Endothelial cell of hepatic sinusoid (primary cell): ENCODE measurements at regions not wholly inside any gene's neighbourhood (a gene's known extent, or its start where the extent isn't known, plus 50 kb on each side); places are given as distances from the start of the nearest gene placed in this dataset.
"Not testable (repeated sequence)": the region's sequence is repeated elsewhere in the genome, so short reads cannot be mapped to it uniquely, and the experiment has no call there.

ENCODE experiments used
- in situ Hi-C: cut with HindIII; loops from 2 replicates; pipeline ENCODE4 v1.10.0; 2017; ENCODE audit warnings: low sequenced_read_pairs

DNA sequence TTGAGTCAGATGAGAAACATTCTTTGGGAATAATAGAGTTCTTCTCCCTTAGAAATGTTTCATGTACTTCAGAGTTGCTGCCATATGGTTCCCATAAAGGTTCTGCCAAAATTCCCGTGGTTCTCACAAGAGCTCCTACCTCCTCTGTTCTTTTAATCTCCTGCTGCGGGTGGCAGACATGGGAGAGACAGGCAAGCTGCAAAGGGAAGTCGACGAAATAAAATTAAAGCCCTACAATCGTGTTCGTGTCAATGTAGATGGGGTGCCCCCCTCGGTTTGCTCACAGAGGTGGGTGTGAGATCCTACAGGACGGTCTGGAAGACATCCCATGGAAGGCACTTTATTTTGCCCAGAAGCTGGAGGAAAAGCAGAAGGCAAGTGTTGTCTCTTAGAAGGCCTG is 276.0 kb downstream of the RWDD3 start:
- in situ Hi-C loops, result no loop called here

DNA sequence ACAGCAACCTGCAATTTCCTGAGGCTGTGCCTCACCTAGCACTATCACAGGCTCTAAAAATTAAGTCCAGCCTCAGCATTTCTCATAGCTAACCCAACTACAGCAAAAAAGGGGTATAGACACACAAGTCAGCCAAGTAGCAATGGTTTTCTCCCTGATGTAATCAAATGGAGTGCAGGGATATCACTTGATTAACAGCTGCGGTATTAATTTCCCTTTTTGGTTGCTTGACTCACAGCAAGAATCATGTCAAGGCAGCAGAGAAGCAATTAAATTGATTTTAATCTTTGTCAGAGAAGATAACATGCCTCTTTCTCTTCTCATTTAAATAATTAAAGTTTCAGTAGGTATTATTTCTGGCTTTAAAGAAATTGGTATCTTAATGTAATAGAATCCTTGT is 278.9 kb downstream of the RWDD3 start:
- in situ Hi-C loops, result no loop called here

DNA sequence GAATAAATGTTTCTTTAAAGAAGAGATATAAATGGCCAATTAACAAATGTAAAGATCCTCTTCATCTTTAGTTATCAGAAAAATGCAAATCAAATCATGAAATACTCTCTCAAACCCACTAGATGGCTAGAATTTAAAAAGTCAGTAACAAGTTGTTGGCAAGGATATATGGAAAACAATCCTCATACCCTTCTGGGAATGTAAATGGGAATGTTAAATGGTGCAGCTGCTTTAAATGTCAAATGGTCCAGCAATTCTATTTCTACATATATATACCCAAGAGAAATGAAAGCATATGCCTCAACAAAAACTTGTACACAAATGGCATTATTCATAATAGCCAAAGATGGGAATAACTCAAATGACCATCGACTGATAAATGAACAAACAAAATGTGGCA is 283.5 kb downstream of the RWDD3 start:
- in situ Hi-C loops, result loop anchor here (5.0 kb wide), 2 partner anchors 55 to 95 kb away; no protein-coding TSS in a partner anchor

DNA sequence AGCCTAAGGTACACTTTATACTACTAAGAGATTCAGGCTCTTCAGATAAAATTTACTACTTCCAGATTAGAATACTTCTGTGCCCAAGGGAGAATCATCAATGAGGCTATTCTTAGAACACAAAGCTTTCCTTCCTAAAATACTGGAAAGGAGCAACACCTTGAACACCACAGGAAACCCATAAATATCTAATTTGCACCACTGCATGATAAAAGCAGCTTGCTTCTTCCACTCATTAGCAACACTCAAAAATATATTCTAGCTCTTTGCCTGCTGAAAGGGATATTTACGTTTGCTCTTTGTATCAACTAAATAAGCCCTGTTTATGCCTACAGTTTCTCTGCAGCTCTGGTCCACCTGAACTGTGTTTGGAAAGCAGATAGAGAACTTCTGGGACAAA is 284.3 kb downstream of the RWDD3 start:
- in situ Hi-C loops, result loop anchor here (5.0 kb wide), 2 partner anchors 54 to 94 kb away; no protein-coding TSS in a partner anchor

DNA sequence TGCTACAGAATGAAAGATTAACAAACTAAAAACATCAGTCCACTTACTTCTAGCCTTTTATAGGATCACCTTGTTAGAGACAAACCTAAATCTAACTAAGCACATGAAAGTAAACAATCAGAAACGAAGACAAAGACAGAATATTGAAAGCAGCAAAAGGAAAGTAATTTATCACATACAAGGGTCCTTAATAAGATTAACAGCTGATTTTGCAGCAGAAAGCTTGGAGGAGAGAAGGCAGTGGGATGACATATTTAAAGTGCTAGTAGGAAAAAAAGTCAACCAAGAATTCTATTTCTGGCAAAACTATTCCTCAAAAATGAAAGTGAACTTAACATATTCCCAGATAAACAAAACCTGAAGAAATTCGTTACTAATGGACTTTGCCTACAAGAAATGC is 286.4 kb downstream of the RWDD3 start:
- in situ Hi-C loops, result loop anchor here (5.0 kb wide), 1 partner anchor 38 kb away; no protein-coding TSS in a partner anchor

DNA sequence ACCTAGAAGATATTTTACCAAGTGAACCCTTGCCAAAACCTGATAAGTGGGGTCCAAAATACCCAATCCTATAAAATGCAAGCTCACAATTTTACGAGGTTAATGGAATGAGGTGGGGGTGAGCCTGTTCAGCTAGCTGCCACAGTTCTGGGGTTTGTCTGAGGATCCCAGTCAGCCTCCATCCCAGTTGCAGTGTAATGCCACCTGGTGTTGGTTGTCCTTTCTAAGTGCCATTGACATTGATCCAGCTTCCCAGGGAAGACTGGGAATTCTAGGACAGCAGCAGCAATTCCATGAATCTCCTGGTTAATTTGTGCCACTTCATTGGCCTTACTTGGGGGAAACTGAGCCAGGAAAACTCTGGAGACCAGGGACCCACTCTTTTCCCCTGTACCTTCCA is 298.3 kb downstream of the RWDD3 start:
- in situ Hi-C loops, result loop anchor here (5.0 kb wide), 1 partner anchor 150 kb away; no protein-coding TSS in a partner anchor

DNA sequence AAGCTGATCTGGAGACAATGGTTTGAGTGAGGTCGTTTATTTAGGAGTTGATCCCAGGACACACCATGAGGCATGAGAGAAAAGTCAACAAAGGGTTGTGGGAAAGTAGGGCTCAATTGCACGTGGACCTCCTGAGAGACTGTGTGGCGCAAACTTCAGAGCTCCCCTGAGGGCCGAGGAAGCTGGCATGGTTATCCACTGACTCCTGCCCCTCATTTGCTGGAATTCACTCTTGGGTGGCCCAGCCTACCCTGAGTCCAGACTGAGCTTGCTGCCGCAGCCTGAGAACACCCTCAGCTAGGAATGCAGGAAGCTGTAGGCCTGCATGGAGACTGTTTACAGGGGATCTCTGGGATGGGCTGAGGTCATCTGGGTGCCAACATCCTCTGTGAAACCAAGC is 301.0 kb downstream of the RWDD3 start:
- in situ Hi-C loops, result loop anchor here (5.0 kb wide), 1 partner anchor 147 kb away; no protein-coding TSS in a partner anchor

DNA sequence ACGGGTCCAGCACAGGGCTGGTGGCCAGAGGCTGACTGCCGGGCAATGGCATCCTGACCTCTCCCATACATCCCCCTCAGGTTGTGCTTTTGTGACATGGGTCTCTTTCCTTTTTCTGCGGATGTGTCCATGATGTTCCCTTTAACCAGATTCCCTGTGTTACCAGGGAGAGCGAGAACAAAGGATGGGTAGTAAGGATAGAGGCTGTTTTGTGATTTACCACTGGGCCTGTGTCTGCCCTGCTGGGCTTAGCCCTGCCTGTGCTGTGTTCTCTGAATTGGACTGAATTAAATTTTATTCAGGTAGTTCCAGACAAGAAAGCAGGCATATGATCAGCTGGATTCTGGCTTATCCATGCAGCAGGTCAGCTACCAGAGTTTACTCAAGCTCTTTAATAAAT is 301.6 kb downstream of the RWDD3 start:
- in situ Hi-C loops, result no loop called here

DNA sequence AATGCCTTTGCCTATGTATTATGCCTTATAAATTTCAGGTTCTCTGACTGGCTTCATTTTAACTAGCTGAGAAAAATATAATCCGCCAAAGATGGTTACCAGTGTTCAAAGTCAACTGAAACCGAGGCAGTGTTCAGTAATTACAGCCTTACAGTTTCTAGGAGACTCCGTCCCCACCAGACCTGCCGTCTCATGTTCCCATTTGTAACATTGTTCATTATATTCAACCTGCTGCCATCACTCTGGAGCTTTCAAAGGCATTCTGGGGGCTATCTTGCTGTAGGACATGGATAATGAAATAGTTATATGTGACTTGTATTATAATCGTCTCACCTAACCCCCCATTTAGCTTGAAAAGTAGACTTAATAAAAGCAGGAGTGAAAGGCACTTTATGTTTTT is 302.5 kb downstream of the RWDD3 start:
- in situ Hi-C loops, result no loop called here

DNA sequence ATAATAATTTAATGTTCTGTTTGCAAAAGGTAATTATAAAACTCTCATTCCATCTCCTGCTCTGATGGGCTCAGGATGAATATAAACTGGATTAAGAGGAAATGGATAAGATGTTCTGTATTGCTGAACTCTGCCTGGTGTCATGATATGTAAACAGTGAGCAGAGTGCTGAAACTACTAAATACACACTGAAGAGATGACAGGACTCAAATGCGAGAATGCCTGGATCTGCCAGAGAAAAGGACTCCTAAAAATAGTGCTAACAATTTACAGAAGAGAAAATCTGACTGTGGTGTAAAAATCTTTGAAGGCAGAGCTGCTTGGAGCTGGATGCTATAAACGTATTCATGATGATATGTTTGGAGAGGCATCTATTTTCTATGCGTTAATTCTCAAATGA is 303.2 kb downstream of the RWDD3 start:
- in situ Hi-C loops, result no loop called here

DNA sequence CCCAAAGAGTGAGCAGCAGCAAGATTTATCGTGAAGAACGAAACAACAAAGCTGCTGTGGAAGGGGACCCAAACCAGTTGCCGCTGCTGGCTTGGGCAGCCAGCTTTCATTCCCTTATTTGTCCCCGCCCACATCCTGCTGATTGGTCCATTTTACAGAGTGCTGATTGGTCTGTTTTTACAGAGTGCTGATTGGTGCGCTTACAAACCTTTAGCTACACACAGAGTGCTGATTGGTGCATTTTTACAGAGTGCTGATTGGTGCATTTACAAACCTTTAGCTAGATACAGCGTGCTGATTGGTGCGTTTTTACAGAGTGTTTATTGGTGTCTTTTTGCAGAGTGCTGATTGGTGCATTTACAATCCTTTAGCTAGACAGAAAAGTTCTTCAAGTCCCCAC is 304.2 kb downstream of the RWDD3 start:
- in situ Hi-C loops, result not testable (repeated sequence)

DNA sequence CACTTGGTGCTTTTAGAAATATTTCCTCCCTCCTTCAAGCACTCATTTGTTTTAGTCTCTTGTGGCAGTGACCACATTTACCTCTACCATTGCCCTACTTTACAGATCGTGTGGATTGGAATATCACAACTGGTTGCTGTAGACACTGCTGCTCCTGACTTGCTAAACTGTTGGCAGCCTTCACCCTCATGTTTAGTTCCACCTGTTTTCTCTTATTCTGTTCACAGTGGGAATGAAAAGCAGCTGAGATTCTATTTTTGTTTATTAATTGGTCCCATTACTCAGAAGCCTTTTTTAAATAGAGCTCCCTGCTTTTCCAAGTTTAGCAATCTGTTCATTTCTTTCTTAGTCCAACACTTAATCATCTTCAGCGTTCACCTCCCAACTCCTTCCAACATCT is 308.9 kb downstream of the RWDD3 start:
- in situ Hi-C loops, result no loop called here

DNA sequence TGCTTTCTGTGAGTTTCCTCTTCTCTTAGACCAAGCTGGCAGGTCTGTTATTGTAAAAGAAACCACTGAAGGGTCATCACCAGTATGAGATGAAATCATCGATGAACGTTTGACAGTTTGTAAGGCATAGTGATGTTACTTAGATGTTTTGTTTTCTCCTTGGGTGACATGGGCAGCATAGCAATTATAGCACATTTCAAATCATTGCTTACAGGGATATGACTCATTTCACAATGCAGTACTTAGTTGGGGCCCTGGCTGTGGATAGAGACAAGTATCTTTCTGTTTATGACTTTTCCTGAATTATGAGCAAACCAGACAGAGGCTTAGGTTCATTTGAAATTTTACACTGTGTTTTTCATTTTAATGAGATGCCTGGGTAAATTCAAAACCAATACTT is 313.0 kb downstream of the RWDD3 start:
- in situ Hi-C loops, result no loop called here

DNA sequence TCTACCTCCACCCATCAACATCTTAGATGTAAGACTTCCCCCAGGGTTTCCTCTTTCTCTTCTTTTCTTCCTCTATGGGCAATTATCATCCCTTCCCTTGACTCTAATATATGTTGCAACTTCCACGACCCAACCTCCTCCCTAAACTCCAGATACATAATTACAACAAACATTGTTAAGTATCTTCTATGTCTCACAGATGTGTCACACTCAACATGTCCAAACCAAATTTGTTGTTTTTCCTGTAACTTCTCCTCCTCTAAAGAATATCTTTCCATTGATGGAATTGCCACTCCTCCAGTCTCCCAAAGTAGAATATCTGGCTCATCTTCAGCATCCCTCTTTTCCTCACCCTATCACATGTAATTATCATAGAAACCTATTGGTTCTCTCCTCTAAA is 314.2 kb downstream of the RWDD3 start:
- in situ Hi-C loops, result no loop called here

DNA sequence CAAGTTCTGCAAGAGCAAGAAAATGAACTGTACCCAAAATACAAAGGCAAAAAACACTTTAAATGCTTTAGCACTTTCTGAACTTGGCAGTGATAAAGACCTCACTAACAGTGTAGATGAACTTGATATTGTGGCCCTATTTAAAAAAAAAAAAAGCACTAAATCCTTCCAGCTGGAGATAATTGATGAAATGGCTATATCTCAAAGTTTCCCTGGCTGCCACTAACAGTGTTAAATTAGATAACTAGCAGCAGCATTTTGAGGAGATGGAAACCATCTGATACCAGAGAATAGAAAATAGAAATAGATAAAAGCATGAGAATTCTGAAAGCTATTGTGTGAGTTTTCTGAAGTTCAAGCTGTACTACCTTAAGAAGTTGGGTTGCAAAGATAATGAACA is 317.2 kb downstream of the RWDD3 start:
- in situ Hi-C loops, result no loop called here

DNA sequence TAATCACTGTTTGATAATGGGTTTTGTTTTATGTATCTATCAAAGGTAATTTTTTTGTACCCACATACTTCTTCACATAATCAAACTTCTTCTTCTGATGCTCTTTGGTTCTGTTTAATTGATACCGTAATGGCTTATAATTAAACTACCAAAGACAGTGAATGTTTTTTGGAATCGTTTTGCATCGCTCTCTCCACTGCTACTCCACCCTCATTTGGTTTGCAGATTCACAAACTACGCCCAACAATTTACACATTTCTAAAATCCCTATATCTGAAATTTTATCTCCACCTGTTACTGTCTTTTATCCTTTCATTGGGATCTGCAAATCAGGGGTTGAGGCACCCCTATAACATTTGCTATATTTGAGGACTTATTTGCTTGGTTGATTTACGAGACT is 319.6 kb downstream of the RWDD3 start:
- in situ Hi-C loops, result no loop called here

DNA sequence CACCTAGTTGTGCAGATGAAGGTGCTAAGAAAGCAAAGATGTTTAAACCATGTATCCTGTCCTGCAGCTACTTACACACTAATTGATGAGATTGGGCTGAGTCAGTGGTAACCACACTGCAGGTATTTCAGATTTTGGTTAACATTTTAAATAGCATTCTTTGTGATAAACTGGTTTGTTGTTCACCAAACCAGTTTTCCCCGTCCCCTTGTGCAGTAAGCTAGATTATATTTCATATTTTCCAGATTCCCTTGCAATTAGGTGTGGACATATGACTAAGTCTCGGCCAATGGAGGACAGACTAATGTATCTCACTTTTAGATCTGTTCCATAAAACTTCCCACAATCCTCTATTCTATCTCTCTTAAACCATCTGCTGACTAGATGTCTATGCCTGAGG is 320.4 kb downstream of the RWDD3 start:
- in situ Hi-C loops, result no loop called here

DNA sequence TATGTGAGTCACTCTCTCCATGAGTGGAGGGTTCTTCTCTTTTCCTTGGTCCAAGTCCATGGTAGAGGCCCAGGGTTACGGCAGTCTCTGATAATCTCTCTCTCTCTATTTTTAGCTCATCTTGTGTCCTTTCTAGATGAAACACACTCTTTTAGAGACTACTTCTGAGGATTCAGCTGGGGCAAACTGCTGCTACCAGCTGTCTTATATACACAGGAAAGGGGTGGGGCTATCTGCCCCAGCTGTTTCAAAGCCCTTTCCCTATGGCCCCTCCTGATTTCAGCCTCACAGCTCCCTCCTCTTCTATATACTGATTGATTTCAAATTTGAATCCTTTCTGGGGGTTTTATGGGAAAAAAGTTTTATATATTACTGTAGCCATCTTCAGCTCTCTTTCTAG is 324.8 kb downstream of the RWDD3 start:
- in situ Hi-C loops, result no loop called here

DNA sequence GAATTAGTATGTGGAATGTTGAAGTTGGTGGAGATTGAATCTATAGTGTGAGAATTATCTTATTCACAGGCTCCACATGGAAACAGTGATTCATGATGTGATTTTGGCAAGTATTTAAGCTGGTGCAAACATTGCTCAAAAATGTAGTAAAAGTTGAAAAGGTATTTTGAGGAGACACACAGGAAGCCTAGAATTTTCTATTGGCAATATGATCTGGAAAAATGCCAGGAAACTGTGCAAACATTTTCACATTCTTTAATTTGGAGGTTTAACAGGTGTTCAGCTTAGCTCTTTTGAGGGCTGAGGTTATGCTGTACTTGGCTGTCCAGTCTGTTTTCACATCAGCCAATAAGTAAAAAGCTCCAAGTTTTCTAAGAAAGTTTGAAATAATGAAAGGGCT is 327.3 kb downstream of the RWDD3 start:
- in situ Hi-C loops, result no loop called here

DNA sequence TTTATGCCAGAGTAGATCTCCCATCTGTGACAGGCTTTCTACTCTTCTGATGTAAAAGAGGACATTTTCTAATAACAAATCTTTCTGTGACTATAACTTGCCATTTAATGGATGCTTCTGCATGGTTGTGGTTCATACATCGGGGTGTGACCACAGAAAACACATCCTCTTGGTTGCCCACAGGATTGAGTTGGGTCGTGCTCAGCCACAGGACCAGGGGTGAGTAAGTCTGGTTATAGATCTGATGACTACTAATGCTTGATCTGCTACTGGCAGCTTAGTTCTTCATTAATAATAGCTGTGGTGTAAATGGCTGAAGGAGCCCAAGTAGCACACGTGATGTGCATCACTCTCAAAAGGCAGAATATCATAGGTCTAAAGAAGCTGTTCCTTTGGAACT is 328.2 kb downstream of the RWDD3 start:
- in situ Hi-C loops, result no loop called here

DNA sequence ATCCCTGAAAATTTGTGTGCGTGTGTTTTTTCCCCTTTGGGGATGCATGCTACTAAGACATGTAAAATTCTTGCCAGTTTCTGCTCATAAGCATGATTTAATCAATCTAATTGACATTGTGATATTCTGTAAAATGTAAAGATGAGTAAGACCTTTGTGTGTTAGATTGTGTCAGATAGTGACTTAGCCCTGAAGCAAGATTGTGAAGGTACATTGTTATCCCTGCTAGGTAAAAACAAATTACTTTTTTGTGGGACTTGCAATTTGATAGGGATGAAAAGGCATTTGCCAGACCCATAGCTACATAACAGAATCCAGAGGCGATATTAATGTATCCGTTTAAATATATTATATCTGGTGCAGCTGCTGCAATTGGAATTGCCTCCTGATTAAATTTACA is 338.0 kb downstream of the RWDD3 start:
- in situ Hi-C loops, result loop anchor here (5.0 kb wide), 1 partner anchor 55 kb away; no protein-coding TSS in a partner anchor

DNA sequence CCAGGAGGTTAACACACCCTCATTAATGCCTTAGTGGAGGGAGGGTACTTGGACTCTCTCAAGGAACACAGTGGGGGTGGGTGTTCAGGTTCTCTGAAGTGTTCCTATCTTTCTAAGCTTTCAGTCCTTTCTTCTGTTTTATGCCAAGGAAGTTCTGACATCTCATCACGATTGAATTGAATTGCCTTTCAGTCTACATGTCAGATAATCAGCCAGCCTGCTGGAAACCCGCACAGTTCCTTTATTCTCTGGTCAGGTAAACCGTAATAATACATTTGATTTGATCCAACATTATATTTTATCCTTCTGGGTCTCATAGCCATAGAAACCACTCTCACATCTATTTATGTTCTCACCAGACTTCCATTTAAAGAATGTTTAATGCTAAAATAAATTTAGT is 339.0 kb downstream of the RWDD3 start:
- in situ Hi-C loops, result loop anchor here (5.0 kb wide), 1 partner anchor 56 kb away; no protein-coding TSS in a partner anchor

DNA sequence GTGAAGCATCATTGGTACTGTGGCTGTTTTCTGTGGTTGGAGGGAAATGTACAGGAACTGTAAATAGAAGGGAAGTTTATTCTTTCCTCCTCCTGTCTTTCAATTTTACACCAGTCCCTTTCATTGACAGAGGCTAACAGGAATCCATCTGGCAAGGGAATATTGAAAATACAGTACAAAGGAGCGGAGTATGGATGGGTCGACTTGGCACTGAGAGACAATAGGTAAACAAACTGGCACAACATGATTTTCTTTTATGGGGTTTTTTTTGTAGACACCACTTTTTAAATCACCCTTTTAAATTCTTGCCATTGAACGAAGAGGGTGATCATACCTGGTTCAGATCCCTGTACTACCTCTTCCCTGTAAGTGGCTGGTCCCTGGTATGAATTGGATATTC is 341.3 kb downstream of the RWDD3 start:
- in situ Hi-C loops, result no loop called here

DNA sequence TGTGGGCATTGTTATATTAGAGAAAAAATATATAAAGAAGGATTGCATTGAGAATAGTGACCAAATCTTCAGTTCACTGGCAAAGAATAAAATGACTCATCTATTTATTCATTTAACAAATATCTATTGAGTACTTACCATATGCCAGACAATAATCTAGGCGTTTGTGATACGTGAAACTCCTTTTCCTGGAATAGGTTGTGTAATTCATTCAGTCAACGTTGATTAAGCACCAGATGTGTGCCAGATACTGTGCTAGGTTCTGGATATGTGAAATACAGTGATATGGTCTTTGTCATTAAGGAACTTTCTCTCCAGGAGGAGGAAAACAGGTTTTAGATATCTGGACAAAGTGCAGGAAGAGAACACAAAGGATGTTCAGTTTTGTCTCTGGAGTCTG is 344.5 kb downstream of the RWDD3 start:
- in situ Hi-C loops, result no loop called here
